DOHH2 (cell line): ENCODE measurements at regions not wholly inside any gene's neighbourhood (a gene's known extent, or its start where the extent isn't known, plus 50 kb on each side); places are given as distances from the start of the nearest gene placed in this dataset.

ENCODE experiments used
- H3F3A ChIP-seq: fragments of 200-600 bp; sonication (generic), shearing (Covaris generic); 2 replicates; pipeline ENCODE4 v1.6.0; 2016; ENCODE audit warnings: antibody characterized with exemption, mild to moderate bottlenecking; ENCODE audit not compliant: control insufficient read depth, insufficient read depth
- H3K27ac ChIP-seq: fragments of 200-600 bp; sonication (generic); 2 replicates; pipeline ENCODE4 v1.5.1; 2014; ENCODE audit warnings: low read depth, mild to moderate bottlenecking, low read length, moderate library complexity
- H3K27me3 ChIP-seq: fragments of 200-600 bp; sonication (generic); 2 replicates; pipeline ENCODE4 v1.6.1; 2014; ENCODE audit warnings: mild to moderate bottlenecking, low read length, mixed read lengths; ENCODE audit not compliant: control insufficient read depth
- H3K36me3 ChIP-seq: fragments of 200-600 bp; sonication (generic); 2 replicates; pipeline ENCODE4 v1.6.1; 2014; ENCODE audit warnings: mild to moderate bottlenecking, low read length, moderate library complexity, mixed read lengths; ENCODE audit not compliant: control insufficient read depth
- H3K4me1 ChIP-seq: fragments of 200-600 bp; sonication (generic); 2 replicates; pipeline ENCODE4 v1.6.1; 2014; ENCODE audit warnings: mild to moderate bottlenecking, low read length, mixed read lengths; ENCODE audit not compliant: control insufficient read depth
- H3K4me2 ChIP-seq: fragments of 200-600 bp; sonication (generic); 2 replicates; pipeline ENCODE4 v1.6.0; 2014; ENCODE audit warnings: mild to moderate bottlenecking, low read length, moderate library complexity
- H3K4me3 ChIP-seq: fragments of 200-600 bp; sonication (generic); 2 replicates; pipeline ENCODE4 v1.5.1; 2014; ENCODE audit warnings: mild to moderate bottlenecking, low read length, mixed read lengths
- H3K79me2 ChIP-seq: fragments of 200-600 bp; sonication (generic); 2 replicates; pipeline ENCODE4 v1.6.1; 2014; ENCODE audit warnings: mild to moderate bottlenecking, low read length, mixed read lengths; ENCODE audit not compliant: control insufficient read depth
- H3K9me2 ChIP-seq: fragments of 200-600 bp; sonication (generic); replicated peaks from 2 replicates; pipeline ENCODE4 v1.6.1; 2014; ENCODE audit warnings: mild to moderate bottlenecking, low read length, mixed read lengths; ENCODE audit not compliant: control insufficient read depth
- H3K9me3 ChIP-seq: fragments of 200-600 bp; sonication (generic); 2 replicates; pipeline ENCODE4 v1.6.1; 2014; ENCODE audit warnings: antibody characterized with exemption, low read length, mixed read lengths; ENCODE audit not compliant: control insufficient read depth, insufficient read depth
- H4K20me1 ChIP-seq: fragments of 200-600 bp; sonication (generic); 2 replicates; pipeline ENCODE4 v1.6.0; 2014; ENCODE audit warnings: low read depth, mild to moderate bottlenecking, antibody characterized with exemption, low read length, moderate library complexity; ENCODE audit not compliant: control insufficient read depth, insufficient read depth
- CTCF ChIP-seq: fragments of 200-600 bp; sonication (generic); IDR thresholded peaks from one replicate; pipeline ENCODE4 v1.5.1; 2014; ENCODE audit warnings: antibody characterized with exemption, mild to moderate bottlenecking, low read depth, low read length; ENCODE audit not compliant: poor library complexity, severe bottlenecking
- EZH2phosphoT487 ChIP-seq: fragments of 200-600 bp; sonication (generic); IDR thresholded peaks from 2 replicates; pipeline ENCODE4 v1.6.1; 2017; ENCODE audit warnings: borderline replicate concordance, mild to moderate bottlenecking, antibody characterized with exemption, low read length, moderate library complexity, mixed read lengths

GRCh38 chr6:139625081-139625939 lies 250.9 kb upstream of the CITED2 start:
- no peaks in the 10 kb centered on the region for H3K36me3 ChIP-seq
- no peak overlapping the region for H3K27ac ChIP-seq
- H4K20me1 ChIP-seq, result no peaks in the 10 kb centered on the region
- H3K27me3 ChIP-seq, result peaks cover 4% of the 10 kb centered on the region; the same call in 1 of the 2 replicates
- no peak for TF ChIP-seq EZH2phosphoT487
- TF ChIP-seq CTCF, result no peak
- H3K4me3 ChIP-seq, result no peak overlapping the region
- H3K79me2 ChIP-seq, result no peaks in the 10 kb centered on the region
- H3F3A ChIP-seq, result no peaks in the 10 kb centered on the region
- no peaks in the 10 kb centered on the region for H3K9me2 ChIP-seq
- H3K9me3 ChIP-seq, result no peaks in the 10 kb centered on the region
- no peak overlapping the region for H3K4me2 ChIP-seq
- H3K4me1 ChIP-seq, result no peaks in the 10 kb centered on the region

- H3K4me1 ChIP-seq, result no peaks in the 10 kb centered on the region
- peaks cover 4% of the 10 kb centered on the region; the same call in 1 of the 2 replicates for H3K27me3 ChIP-seq
- no peak overlapping the region for H3K4me2 ChIP-seq
- no peaks in the 10 kb centered on the region for H3K36me3 ChIP-seq
- no peak overlapping the region for H3K4me3 ChIP-seq
- TF ChIP-seq EZH2phosphoT487 (no peak), CTCF (no peak)
- no peak overlapping the region for H3K27ac ChIP-seq
- H3K9me2 ChIP-seq, result no peaks in the 10 kb centered on the region
- H4K20me1 ChIP-seq, result no peaks in the 10 kb centered on the region
- H3K9me3 ChIP-seq, result no peaks in the 10 kb centered on the region
- no peaks in the 10 kb centered on the region for H3K79me2 ChIP-seq
- no peaks in the 10 kb centered on the region for H3F3A ChIP-seq
Measured at GRCh38 chr6:139623372-139623771, 248.9 kb upstream of the CITED2 start.

GRCh38 chr6:139613496-139613895 lies 239.0 kb upstream of the CITED2 start:
- no peaks in the 10 kb centered on the region for H4K20me1 ChIP-seq
- H3K27ac ChIP-seq, result no peak overlapping the region

More at GRCh38 chr6:139613496-139613895, 239.0 kb upstream of the CITED2 start:
- Histone ChIP-seq H3K9me3 (no peaks in the 10 kb centered on the region), H3K36me3 (no peaks in the 10 kb centered on the region), H3K27me3 (no peaks in the 10 kb centered on the region), H3K4me1 (no peaks in the 10 kb centered on the region), H3K4me3 (no peak overlapping the region), H3K79me2 (no peaks in the 10 kb centered on the region), H3F3A (no peaks in the 10 kb centered on the region), H3K4me2 (no peak overlapping the region), H3K9me2 (no peaks in the 10 kb centered on the region)
- TF ChIP-seq CTCF, result no peak
- no peak for TF ChIP-seq EZH2phosphoT487
